ENCODE measurements at regions not wholly inside any gene's neighbourhood (a gene's known extent, or its start where the extent isn't known, plus 50 kb on each side); places are given as distances from the start of the nearest gene placed in this dataset.

DNA sequence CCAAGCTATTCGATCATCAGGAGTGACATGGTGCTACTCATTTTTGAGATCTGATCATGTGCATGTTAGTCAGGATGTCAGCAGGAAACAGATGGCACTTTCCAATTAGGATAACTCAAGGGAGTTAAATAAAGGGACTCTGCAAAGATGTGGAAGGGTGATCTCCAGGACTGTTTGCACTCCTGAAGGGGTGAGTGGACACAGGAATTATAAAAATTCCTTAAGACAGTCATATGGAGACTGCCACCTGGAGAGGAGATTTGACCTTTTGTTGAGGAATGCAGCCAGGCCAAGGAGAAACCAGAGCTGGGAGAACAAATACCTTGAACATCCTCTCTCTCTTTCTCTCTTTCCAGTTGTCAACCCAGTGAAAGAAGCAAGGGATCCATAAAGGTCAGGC lies 189.1 kb downstream of the GABRG2 start:
- TF ChIP-seq, protein P1, sequence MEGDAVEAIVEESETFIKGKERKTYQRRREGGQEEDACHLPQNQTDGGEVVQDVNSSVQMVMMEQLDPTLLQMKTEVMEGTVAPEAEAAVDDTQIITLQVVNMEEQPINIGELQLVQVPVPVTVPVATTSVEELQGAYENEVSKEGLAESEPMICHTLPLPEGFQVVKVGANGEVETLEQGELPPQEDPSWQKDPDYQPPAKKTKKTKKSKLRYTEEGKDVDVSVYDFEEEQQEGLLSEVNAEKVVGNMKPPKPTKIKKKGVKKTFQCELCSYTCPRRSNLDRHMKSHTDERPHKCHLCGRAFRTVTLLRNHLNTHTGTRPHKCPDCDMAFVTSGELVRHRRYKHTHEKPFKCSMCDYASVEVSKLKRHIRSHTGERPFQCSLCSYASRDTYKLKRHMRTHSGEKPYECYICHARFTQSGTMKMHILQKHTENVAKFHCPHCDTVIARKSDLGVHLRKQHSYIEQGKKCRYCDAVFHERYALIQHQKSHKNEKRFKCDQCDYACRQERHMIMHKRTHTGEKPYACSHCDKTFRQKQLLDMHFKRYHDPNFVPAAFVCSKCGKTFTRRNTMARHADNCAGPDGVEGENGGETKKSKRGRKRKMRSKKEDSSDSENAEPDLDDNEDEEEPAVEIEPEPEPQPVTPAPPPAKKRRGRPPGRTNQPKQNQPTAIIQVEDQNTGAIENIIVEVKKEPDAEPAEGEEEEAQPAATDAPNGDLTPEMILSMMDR (IDR thresholded peaks at IDR 0.05), result no peak
- TF ChIP-seq POLR2AphosphoS5 (IDR thresholded peaks at IDR 0.05) (no peak), POLR2A (IDR thresholded peaks at IDR 0.05) (no peak)
